IPS-NIHi7 (cell line): ENCODE measurements at regions not wholly inside any gene's neighbourhood (a gene's known extent, or its start where the extent isn't known, plus 50 kb on each side); places are given as distances from the start of the nearest gene placed in this dataset.

Experiments
- DNase-seq: peaks from one replicate; pipeline ENCODE4 v3.0.0; 2012; ENCODE audit warnings: mixed read lengths; ENCODE audit errors: extremely low spot score

- DNase-seq, result no peak
Observed at GRCh38 chr1:239924741-239925350, 166.8 kb upstream of the FMN2 start.

GRCh38 chr1:239926184-239926583 is 165.5 kb upstream of the FMN2 start:
- no peak for DNase-seq

- no peak for DNase-seq
Observed at GRCh38 chr1:239929317-239929716, 162.4 kb upstream of the FMN2 start.

DNA sequence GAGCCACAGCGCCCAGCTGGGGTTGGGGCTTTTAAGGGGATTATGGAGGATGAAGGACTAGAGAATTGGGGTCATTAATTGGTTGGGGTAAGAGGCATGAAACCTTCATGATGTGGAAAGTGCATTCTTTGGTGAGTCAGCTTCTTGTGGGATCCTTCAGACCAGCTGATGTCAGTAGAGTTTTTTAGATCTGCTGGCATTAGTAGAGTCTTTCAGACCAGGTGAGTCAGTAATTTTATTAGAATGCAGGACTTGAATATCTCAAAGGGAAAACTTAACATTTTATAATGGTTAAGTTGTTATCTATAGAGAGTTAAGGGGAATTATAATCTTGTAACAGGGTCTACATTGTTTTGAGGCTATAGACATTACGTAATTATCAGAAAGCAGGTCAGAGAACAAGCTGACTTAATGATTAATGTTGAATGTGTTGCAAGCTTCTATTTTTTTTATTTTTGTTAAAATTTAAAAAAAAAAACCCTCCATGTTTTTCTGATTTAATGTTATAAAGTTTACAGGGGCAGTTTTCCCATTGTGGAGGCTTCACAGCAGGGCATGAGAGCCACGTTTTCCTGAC is 160.9 kb upstream of the FMN2 start:
- DNase-seq, result no peak

DNA sequence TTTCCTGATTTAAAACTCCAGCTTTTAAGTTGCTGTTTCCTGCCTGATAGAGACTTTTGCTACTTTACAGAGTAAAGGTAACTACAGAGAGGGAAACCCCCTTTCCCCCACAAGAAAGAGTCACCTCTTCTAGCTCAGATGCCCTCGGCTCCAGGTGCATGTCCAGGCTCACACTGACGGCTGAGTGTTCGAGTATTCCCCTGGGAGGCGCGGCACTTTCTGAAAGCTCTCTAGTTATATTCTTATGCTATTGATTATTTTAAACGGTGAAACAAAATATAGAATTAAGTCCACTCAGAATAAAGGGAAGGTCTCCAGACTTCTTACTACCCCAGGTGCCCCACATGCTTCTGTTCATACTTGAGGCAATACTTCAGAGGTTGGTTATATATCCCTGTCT is 160.3 kb upstream of the FMN2 start:
- DNase-seq, result no peak

GRCh38 chr1:239939602-239940001 is 152.1 kb upstream of the FMN2 start:
- DNase-seq, result no peak

DNA sequence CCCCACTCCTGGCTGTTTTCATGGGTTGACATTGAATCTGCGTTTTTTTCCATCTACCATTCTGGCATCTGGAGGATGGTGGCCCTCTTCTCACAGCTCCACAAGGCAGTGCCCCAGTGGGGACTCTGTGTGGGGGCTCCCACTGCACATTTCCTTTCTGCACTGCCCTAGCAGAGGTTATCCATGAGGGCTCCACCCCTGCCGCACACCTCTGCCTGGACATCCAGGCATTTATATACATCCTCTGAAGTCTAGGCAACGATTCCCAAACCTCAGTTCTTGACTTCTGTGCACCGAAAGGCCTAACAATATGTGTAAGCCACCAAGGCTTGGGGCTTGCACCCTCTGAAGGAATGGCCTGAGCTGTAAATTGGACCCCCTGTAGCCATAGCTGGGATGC is 147.9 kb upstream of the FMN2 start:
- DNase-seq, result no peak

- DNase-seq, result no peak
Observed at GRCh38 chr1:239944666-239945065, 147.0 kb upstream of the FMN2 start.

GRCh38 chr1:239947801-239948200 is 143.9 kb upstream of the FMN2 start:
- DNase-seq, result no peak

- peak; percentile 60 for DNase-seq
Observed at GRCh38 chr1:239951511-239952140, 140.1 kb upstream of the FMN2 start.

DNA sequence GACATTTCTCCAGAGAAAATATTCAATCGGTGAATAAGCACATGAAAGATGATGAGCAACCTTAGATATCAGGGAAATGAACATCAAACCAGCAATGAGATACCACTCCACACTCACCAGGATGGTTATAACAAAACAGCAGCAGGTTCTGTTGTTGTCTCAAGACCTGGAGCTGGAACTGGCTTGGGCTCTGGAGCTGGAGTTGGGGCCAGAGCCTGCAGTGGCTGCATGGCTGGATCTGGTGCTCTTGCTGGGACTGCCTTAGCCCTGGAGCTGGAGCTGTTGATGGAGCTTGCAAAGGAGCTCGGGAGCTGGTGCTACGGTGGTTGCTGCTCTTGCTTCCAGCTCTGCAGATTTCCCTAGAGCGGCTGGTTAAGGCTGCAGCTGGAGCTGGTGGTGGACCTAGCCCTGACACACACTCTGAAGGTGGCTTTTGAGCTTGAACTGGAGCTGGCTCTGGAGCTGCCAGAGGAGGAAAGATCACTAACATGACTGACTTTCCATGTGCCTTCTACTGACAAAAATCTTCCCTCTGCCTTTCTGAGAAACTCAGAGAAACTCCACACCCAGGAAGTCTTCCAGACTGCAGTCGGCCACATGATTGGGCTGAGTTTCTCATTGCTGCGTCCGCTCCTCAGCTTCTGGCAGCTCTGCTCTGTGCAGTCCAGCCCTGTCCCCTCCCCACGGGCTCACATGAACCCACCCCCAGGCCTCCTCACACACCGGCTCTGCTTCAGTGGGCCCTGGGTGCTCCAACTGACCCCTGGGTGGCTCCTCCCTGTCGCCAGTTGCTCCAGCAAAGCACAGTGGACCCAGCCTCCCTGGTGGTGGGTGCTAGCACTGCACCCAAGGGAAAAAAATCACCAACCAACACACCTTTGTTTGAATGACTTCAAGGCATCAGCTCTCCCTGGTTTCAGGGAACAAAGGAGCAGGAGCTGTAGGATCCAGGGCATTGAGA is 139.1 kb upstream of the FMN2 start:
- peak; percentile 59 for DNase-seq

GRCh38 chr1:239954836-239955235 is 136.8 kb upstream of the FMN2 start:
- no peak for DNase-seq

DNA sequence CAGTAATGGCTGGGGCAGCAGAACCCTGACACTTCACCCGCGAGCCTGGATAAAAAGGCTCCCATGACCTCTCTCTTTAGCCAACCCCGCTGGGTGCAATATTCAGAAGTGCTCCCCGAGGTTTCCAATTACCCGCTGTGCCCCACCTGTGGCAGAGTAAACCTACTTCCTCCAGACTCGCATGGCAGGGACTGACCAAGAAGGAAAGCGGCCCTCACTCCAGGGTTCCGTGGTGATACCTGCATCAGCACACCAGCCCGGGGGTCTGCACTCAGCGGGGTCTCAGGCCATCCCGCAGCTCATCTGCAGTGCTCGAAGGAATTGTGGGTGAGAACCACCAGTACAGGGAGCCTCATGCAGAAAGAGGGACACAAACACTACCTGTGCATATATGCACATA is 136.3 kb upstream of the FMN2 start:
- no peak for DNase-seq

- no peak for DNase-seq
Observed at GRCh38 chr1:239956263-239956662, 135.4 kb upstream of the FMN2 start.

DNA sequence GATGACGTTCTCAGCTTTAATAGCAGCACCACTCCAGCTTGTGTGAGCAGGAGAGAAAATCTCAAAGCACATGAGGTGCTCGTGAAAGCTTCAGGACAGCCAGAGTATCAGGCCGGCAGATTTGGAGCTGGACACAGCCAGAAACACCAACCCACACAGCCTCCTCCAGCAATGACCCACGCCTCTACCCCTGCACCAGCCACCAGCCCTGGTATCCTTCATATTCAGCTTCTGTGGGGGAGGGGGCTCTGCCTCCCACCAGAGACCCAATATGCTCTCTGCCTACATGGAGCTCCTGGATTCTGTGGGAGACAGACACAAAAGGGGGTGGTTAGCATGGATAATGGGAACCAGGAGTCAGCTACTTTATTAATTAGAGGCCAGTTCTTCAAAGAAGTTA is 133.6 kb upstream of the FMN2 start:
- DNase-seq, result no peak

DNA sequence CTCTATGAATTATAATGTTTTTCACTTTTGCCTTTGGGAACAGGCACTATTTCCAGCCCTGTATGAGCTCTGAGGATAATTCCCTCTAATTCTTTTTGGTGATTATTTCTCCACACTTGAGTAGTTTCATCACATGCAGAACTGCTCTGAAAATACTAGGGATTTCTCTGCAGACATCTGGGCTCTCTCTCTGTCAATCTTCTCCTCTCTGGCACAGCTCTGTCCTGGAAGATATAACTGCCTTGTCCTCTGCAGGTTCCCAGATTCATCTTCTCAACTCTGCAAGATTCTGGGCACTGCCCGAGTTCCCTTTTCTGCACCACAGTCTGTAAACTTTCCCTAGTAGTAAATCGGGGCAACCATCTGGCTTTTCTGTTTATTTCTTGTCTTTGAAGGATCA is 131.3 kb upstream of the FMN2 start:
- no peak for DNase-seq

DNA sequence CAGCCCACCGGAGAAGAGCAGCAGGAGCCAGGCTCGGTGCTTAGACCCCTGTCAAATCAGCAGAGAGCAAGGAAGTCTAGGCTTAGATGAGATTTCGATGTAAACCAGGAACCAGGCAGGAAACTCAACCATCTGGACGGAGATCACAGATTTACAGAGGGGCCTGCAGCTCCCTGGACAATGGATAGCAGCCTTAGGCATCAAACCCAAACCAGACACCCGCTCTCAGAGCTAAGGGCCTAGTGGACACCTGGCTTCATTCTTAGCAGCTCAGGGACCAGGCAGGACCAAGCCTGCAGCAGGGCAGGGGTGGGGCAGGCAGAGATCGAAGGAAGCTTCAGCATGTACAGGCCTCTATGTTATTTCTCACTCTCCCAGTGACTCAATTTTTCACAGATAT is 127.8 kb upstream of the FMN2 start:
- DNase-seq, result no peak

- DNase-seq, result peak; percentile 72
Observed at GRCh38 chr1:239976130-239976968, 115.3 kb upstream of the FMN2 start.

- no peak for DNase-seq
Observed at GRCh38 chr1:239977416-239977815, 114.3 kb upstream of the FMN2 start.

- DNase-seq, result no peak
Observed at GRCh38 chr1:239979456-239979855, 112.2 kb upstream of the FMN2 start.

DNA sequence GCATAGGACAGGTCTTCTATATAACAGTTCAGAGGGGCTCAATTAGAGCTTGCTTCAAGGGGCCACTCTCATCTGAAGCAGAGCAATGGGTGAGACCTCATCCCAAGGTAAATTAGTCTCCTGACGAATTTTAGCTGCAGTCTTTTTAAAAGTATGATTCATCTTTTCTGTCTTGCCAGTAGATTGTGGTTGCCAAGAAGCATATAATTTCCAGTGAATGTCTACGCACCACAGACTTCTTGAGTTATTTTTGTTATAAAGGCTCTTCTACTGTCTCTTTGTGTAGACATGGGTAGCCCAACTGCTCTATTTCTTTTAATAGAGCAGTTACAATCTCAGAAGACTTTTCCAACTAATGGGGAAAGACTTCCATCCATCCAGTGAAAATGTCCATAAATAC is 108.9 kb upstream of the FMN2 start:
- no peak for DNase-seq

- no peak for DNase-seq
Observed at GRCh38 chr1:239985044-239985443, 106.6 kb upstream of the FMN2 start.
